GM18861 (cell line): ENCODE measurements at regions not wholly inside any gene's neighbourhood (a gene's known extent, or its start where the extent isn't known, plus 50 kb on each side); places are given as distances from the start of the nearest gene placed in this dataset.

Experiments
- ATAC-seq: cut with Tn5 transposase; IDR thresholded peaks from one replicate; pipeline ENCODE4 v1.9.1; 2021; ENCODE audit not compliant: unreplicated experiment

DNA sequence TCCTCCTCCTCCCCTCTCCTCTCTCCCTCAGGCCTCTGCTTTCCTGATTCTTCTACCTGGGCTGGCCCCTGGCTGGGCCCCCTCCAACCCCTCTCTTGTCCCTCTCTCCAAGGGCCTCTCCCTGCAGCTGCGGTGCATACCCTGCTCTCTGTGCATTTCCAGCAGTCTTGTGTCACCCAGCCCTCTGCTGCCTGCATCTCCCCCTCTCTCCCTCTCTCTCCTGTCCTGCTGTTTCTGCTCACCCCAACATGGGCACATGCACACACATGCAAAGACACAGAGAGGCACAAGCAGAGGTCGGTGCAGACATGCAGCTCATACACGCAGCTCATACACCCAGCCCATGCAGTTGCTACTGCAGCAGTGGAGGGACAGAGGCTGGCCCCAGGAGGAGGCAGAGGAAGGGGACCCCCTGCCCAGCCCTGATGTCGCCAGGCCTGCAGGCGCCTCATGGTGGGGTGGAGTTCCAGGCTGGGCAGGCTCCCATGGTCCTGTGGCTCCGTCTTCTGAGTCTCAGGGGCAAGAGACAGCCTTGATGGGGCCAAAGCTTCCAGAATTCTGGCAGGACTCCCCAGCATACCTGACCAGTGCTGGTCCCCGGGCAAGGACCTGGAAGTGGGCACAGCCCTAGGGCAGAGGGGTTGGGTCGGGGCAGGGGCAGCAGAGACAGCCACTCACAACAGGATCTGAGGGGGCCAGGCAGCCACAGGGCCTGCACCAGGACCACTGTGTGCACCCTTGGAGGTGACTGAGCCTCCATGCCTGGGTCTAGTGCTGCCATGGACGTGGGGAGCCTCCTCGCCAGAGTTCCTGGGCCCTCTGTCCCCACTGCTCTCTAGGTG lies 216.9 kb downstream of the C9orf50 start:
- ATAC-seq = no peak

DNA sequence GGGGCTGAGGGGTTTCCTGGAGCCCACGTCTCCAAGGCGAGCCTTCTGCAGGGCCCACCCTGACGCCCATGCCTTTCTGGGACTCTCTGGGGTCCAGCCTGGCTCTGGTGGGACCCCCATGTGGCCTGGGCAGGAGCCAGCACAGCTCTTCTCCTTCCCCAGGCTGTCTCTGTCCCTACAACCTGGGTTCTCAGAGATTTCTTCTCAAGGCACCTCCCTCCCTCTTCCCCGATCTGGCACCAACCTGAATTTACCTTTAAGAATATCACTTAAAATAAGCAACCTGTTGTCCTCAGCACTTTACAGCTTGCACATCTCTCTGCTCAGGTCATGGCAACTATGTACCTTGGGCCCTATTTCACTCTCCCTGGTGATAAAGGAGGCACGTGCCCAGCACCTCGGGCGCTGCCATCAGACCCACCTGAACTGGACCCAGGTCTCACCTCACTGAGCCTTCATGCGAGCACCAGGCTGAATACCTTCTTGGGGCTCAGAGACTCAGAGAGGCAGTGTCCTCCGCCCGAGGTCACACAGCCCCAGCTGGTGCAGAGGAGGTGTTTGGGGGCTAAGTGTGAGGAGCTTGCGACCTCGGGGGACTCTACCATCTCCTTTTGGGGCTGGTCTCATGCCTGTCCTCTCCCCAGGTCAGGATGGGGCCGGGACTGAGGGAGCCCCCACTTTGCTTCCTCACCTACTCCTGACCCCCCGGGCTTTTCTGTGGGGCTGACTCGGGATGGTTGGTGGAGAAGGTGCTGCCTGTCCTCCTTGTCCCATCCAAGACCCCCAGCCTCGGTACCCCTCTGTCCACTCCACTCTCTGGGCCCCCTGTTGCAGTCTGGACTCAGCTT lies 217.7 kb downstream of the C9orf50 start:
- ATAC-seq = no peak

DNA sequence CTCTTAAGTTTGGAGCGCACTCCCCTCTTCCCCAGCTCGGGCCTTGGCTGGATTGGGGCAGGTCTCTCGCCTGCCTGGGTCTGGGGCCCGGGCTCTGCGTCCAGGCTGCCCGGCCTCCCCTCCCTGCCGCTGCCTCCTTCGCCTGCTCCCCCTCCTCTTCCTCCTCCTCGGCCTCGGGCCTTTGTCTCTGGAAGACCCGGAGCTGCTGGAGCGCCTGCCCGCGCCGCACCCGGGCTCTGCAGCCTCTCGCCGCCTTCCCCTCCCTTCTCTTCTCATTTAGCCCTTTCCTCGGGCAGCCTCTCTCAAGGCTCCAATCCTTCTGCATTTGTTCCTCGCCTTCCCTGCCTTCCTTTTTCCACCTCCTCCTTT lies 218.5 kb downstream of the C9orf50 start:
- ATAC-seq = no peak

- ATAC-seq = no peak
Observed at GRCh38 chr9:129401623-129402370, 219.1 kb downstream of the C9orf50 start.

DNA sequence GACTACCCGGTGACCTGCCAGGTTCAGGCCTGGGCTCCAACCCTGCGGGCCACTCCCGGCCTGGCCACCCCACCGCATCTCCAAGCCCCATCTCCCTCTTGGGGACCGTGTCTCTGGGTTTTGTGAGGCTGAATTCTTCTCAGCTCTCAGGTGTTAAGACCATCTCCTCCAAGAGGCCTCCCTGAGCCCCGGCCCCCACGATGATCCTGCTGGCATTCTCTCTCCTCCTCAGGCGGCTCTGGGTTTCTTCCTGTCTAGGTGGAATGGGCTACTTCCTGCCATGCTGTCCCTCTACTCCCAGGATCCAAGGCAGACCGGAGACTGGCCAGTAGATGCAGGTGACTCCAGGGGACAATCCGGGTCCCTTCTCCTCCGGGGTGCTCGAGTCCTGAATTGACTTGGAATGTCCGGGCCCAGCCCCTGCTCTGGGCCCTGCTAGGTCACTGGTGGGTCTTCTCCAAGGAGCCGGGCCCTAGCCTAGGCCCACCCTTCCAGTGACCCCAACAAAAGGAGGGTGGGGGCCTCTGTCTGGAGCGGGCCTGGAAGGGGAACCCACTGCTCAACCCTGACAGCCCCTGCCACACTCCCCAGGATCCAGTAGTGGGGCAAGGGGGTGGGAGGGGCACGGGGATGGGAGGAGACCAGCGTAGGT lies 219.8 kb downstream of the C9orf50 start:
- ATAC-seq = no peak

- no peak for ATAC-seq
Observed at GRCh38 chr9:129400001-129400970, 220.6 kb downstream of the C9orf50 start.

GRCh38 chr9:129399634-129399990 lies 221.3 kb downstream of the C9orf50 start:
- ATAC-seq = no peak

GRCh38 chr9:129398961-129399633 lies 221.0 kb upstream of the IER5L start:
- no peak for ATAC-seq

- ATAC-seq = no peak
Observed at GRCh38 chr9:129398101-129398960, 220.3 kb upstream of the IER5L start.

DNA sequence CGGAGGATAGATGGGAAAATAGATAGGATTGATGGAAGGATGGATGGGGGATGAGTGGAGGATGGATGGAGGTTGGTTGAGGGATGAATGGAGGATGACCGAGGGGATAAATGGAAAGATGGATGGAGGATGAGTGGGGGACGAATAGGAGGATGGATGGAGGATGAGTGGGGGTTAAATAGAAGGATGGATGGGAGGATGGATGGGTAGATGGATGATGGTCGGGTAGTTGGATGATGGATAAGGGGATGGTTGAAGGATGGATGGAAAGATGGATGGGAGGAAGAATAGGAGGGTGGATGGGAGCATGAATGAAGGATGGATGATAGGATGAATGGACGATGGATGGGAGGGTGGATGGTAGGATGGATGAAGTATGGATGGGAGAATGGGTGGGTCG lies 219.3 kb upstream of the IER5L start:
- no peak for ATAC-seq

GRCh38 chr9:129396365-129396708 lies 218.3 kb upstream of the IER5L start:
- no peak for ATAC-seq

GRCh38 chr9:129395633-129396364 lies 217.7 kb upstream of the IER5L start:
- ATAC-seq = no peak

GRCh38 chr9:129394886-129395279 lies 216.8 kb upstream of the IER5L start:
- no peak for ATAC-seq

GRCh38 chr9:129394061-129394885 lies 216.2 kb upstream of the IER5L start:
- ATAC-seq = no peak

GRCh38 chr9:129393064-129393463 lies 215.0 kb upstream of the IER5L start:
- ATAC-seq = no peak

DNA sequence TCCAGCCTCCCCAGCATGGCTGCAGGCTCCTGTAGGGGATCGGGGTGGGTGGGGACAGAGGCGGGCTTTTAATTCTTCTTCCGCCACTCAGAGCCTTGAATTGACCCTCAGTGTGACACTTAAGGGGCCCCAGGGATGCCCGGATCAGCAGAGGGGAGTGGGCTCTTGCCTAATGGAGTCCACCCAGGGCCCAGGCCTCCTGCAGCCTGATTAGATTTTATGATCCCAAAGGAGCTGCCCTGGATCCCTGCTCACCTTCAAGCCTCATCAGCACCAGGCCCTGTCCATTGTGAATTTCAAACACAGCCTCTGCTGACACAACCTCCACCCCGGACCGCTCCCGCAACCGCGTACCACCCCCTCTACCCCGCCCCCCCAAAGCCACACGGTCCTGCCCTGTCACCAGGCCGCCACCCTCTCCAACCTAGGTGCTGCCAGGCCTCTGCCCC lies 214.1 kb upstream of the IER5L start:
- ATAC-seq = no peak

GRCh38 chr9:129391221-129391661 lies 213.2 kb upstream of the IER5L start:
- no peak for ATAC-seq
